Brain microvascular endothelial cell (primary cell): ENCODE measurements at regions not wholly inside any gene's neighbourhood (a gene's known extent, or its start where the extent isn't known, plus 50 kb on each side); places are given as distances from the start of the nearest gene placed in this dataset.

Source experiments
- DNase-seq: peaks from one replicate; pipeline ENCODE4 v3.0.0-alpha.2; 2020
- H3K27ac ChIP-seq: fragments of 250-450 bp; sonication (Bioruptor Pico); 2 replicates; pipeline ENCODE4 v1.5.1; 2020; ENCODE audit warnings: mild to moderate bottlenecking, moderate library complexity
- H3K27me3 ChIP-seq: fragments of 250-450 bp; sonication (Bioruptor Pico); replicated peaks from 2 replicates; pipeline ENCODE4 v1.5.1; 2020; ENCODE audit warnings: mild to moderate bottlenecking
- H3K36me3 ChIP-seq: fragments of 250-450 bp; sonication (Bioruptor Pico); replicated peaks from 2 replicates; pipeline ENCODE4 v1.5.1; 2020; ENCODE audit warnings: mild to moderate bottlenecking
- H3K4me3 ChIP-seq: 2 replicates; pipeline ENCODE4 v1.5.1; 2011; ENCODE audit warnings: low read depth, mild to moderate bottlenecking, control low read depth, low read length, moderate library complexity
- in situ Hi-C: cut with HindIII; loops from 2 replicates; pipeline ENCODE4 v1.10.0; 2017; ENCODE audit warnings: low sequenced_read_pairs, low pct_ligation_motif_present
- TF ChIP-seq, protein P1 (sequence below): IDR thresholded peaks from 2 replicates; pipeline ENCODE4 v1.5.1; 2011; ENCODE audit warnings: low read depth, mild to moderate bottlenecking, moderate library complexity, low read length, control low read depth, inconsistent platforms; ENCODE audit errors: missing control alignments

DNA sequence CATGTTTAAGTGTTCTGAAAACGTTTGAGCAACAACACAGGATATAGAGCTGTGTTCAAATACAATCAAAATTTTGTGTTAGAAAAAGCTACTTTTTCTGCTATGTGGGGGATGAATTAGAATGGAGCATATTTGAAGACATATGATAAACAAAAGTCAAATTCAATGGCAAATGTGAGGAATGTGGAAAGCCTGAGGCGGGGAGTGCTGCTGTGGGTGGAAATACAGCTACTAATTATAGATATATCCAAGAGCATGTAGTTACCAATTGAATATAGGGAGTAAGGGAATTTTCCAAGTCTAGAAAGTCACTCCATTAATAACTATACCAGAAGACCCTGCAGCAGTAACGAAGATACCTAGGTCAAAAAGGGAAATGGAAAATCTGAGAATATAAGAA lies 2370.4 kb upstream of the TENM3 start:
- TF ChIP-seq, protein P1, sequence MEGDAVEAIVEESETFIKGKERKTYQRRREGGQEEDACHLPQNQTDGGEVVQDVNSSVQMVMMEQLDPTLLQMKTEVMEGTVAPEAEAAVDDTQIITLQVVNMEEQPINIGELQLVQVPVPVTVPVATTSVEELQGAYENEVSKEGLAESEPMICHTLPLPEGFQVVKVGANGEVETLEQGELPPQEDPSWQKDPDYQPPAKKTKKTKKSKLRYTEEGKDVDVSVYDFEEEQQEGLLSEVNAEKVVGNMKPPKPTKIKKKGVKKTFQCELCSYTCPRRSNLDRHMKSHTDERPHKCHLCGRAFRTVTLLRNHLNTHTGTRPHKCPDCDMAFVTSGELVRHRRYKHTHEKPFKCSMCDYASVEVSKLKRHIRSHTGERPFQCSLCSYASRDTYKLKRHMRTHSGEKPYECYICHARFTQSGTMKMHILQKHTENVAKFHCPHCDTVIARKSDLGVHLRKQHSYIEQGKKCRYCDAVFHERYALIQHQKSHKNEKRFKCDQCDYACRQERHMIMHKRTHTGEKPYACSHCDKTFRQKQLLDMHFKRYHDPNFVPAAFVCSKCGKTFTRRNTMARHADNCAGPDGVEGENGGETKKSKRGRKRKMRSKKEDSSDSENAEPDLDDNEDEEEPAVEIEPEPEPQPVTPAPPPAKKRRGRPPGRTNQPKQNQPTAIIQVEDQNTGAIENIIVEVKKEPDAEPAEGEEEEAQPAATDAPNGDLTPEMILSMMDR = no peak
- no peaks in the 10 kb centered on the region for H3K36me3 ChIP-seq
- no peak for DNase-seq
- in situ Hi-C loops = no loop called here
- no peak overlapping the region for H3K4me3 ChIP-seq
- H3K27me3 ChIP-seq = no peaks in the 10 kb centered on the region
- H3K27ac ChIP-seq = no peak overlapping the region

DNA sequence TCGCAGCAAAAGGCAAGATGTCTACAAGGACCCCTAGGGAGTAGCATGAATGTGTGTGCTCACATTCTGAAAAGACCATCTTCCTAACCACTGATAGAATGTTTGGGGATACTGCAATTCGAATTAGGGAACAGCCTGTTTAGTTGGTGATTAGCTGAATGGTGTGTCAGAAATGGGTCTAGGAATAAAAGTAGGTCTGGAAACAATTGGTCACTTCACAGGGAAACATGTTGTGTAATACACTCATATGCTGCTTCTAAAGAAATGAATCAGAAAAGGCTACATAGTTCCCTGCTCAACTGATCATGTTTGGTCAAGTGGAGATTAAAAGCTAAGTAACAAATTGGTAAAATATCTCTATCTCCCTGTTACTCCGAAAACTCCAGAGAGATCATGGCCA lies 2362.4 kb upstream of the TENM3 start:
- in situ Hi-C loops = no loop called here
- no peak overlapping the region for H3K4me3 ChIP-seq
- DNase-seq = no peak
- TF ChIP-seq, protein P1 = no peak
- H3K36me3 ChIP-seq = no peaks in the 10 kb centered on the region
- no peak overlapping the region for H3K27ac ChIP-seq
- H3K27me3 ChIP-seq = no peaks in the 10 kb centered on the region

DNA sequence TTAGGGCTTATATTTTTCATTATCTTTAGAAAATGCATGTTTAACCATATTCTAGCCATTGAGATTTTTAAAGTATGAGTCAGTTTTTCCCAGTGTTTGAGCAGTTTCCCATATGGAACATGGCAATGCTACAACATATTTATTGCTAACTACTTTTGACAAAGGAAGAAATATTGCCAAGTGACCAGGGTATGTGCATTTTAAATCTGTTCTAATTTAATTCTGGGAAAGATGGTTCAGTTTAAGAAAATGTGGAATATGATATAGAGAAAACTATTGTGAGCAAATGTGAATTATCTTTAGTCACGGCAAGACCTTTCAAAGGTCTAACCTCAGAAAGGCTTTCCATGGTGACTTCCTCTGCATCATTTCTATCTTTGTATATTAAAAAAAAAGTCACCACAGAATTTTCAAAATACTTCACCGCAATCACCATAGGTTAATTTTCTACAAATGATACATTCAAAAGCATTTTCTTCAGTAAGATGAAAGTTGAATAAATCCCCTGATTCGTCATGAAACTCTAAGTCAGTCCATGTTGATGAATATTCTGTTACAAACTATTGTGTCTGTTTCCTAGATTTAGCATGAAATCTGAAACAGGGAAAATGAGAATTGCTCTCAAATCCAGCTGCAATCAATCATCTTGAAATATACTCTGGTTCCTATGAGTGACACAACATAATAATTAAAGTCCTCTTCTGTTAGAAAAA lies 2349.0 kb upstream of the TENM3 start:
- in situ Hi-C loops = no loop called here

DNA sequence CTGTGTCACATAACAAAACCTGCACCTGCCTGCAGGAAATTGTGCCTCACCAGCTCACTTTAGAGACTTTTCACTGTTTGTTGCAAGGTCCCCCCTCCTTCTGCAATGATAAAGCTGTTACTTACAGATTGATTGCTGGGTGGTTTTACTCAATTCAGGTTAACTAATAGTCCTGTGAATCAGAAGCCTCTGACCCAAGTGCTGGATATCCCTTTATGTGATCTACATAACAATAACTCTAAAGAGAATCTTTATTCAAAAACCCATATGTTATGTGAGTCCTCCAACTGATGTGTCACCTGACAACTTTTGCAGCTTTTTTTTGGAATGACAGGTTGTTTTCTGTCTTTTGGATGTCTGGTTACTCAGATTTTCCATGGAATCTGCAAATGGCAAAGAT lies 2323.6 kb upstream of the TENM3 start:
- Histone ChIP-seq H3K36me3 (no peaks in the 10 kb centered on the region), H3K4me3 (no peak overlapping the region), H3K27me3 (no peaks in the 10 kb centered on the region), H3K27ac (no peak overlapping the region)
- no peak for DNase-seq
- TF ChIP-seq, protein P1 = no peak
- in situ Hi-C loops = no loop called here

More for the DNA sequence above, 2349.0 kb upstream of the TENM3 start:
- TF ChIP-seq, protein P1 = no peak
- Histone ChIP-seq H3K27me3 (no peaks in the 10 kb centered on the region), H3K36me3 (no peaks in the 10 kb centered on the region), H3K4me3 (no peak overlapping the region), H3K27ac (no peak overlapping the region)
- no peak for DNase-seq

DNA sequence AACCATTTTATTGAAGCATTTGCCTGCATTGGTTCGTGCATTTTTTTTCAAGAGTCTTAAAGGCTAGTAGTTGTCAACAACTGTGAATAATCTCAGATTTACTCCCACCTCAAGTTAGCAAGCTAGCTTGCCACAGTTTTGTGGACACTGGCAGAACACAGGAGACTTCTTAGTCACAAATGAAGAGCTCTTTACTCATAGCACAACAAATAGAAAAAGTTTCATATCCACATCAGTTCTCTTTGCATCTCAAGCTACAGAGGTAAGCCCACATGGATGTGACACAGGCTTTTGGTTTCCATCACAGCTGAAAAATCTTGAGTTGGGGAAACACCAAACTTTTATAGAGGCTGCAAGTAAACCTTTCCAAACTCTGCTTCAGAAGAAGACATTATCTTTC lies 2315.7 kb upstream of the TENM3 start:
- no peak for DNase-seq
- Histone ChIP-seq H3K4me3 (no peak overlapping the region), H3K27me3 (no peaks in the 10 kb centered on the region), H3K36me3 (no peaks in the 10 kb centered on the region), H3K27ac (no peak overlapping the region)
- TF ChIP-seq, protein P1 = no peak
- in situ Hi-C loops = no loop called here

DNA sequence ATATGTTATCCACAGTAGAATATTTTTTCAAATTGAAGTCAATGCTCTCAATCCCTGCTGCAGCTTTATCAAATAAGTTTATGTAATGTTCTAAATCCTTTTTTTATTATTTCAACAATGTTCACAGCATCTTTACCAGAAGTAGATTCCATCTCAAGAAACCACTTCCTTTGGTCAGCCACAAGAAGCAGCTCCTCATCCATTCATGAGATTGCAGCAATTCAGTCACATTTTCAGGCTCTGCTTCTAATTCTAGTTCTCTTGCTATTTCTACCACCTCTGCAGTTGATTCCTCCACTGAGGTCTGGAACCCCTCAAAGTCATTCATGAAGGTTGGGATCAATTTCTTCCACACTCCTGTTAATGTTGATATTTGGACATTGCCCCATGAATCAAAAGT lies 2301.3 kb upstream of the TENM3 start:
- no peak for DNase-seq
- in situ Hi-C loops = no loop called here
- H3K27me3 ChIP-seq = no peaks in the 10 kb centered on the region
- no peak overlapping the region for H3K27ac ChIP-seq
- no peaks in the 10 kb centered on the region for H3K36me3 ChIP-seq
- H3K4me3 ChIP-seq = no peak overlapping the region
- TF ChIP-seq, protein P1 = no peak
